Endothelial cell of umbilical vein (primary cell): ENCODE measurements at regions not wholly inside any gene's neighbourhood (a gene's known extent, or its start where the extent isn't known, plus 50 kb on each side); places are given as distances from the start of the nearest gene placed in this dataset.

Experiments used
- BruUV-seq: library from RNA; stranded (reverse); fragments of 400-500 nt; replicated peaks from 2 replicates; lab custom pipeline; 2021; lab: Mats Ljungman, UMichigan
- CTCF ChIA-PET: fragments of 300-600, 350-600 bp; sonication (Branson Sonifier 250); formaldehyde crosslinking; loops from one replicate; lab custom pipeline; 2021; ENCODE audit warnings: antibody characterized with exemption, inconsistent platforms; lab: Charles Lee
- POLR2A ChIA-PET: fragments of 300-600, 350-600 bp; sonication (Branson Sonifier 250); formaldehyde crosslinking; loops from one replicate; lab custom pipeline; 2021; ENCODE audit warnings: antibody characterized with exemption, inconsistent platforms; lab: Charles Lee
- DNase-seq: peaks from one replicate; pipeline ENCODE4 v3.0.0-alpha.2; 2011; ENCODE audit warnings: low read depth, low spot score
- FAIRE-seq: peaks from 2 replicates; lab custom pipeline; 2011; peaks lifted over from hg19 to GRCh38; lab: Jason Lieb, UNC
- H2AFZ ChIP-seq: 2 replicates; pipeline ENCODE4 v1.6.0; 2012; ENCODE audit warnings: low read depth, low read length, control low read depth, inconsistent platforms
- H3K27ac ChIP-seq: 2 replicates; pipeline ENCODE4 v1.5.1; 2011; ENCODE audit warnings: low read depth, mild to moderate bottlenecking, control low read depth, low read length, moderate library complexity; ENCODE audit not compliant: insufficient read depth
- H3K27me3 ChIP-seq, 2 experiments: 2 replicates each; pipeline versions ENCODE4 v1.6.0 to v1.6.1; 2011; ENCODE audit warnings: low read length in 2 of 2, mixed read lengths in 1 of 2; ENCODE audit not compliant: control insufficient read depth in 2 of 2, insufficient read depth in 2 of 2
- H3K36me3 ChIP-seq, 2 experiments: 2 replicates in 1 of 2; 3 replicates in 1 of 2; pipeline ENCODE4 v1.5.1; 2011; ENCODE audit warnings: low read length in 2 of 2, mild to moderate bottlenecking in 1 of 2, moderate library complexity in 1 of 2; ENCODE audit not compliant: control insufficient read depth in 2 of 2, insufficient read depth in 2 of 2; ENCODE audit errors: extremely low read depth in 1 of 2
- H3K4me1 ChIP-seq: 3 replicates; pipeline ENCODE4 v1.5.1; 2011; ENCODE audit warnings: mild to moderate bottlenecking, low read length; ENCODE audit not compliant: control insufficient read depth, insufficient read depth; ENCODE audit errors: extremely low read depth
- H3K4me2 ChIP-seq: 2 replicates; pipeline ENCODE4 v1.6.1; 2011; ENCODE audit warnings: low read length, control low read depth, mixed read lengths; ENCODE audit not compliant: insufficient read depth
- H3K4me3 ChIP-seq, 3 experiments: fragments of 200-600 bp in 1 of 3; sonication (generic), shearing (Covaris generic) in 1 of 3; replicated peaks in 1 of 3; 2 replicates each; pipeline ENCODE4 v1.5.1; 2011 to 2016; ENCODE audit warnings: control low read depth in 3 of 3, low read length in 3 of 3, mild to moderate bottlenecking in 2 of 3, inconsistent platforms in 1 of 3, low read depth in 1 of 3, moderate library complexity in 1 of 3; ENCODE audit not compliant: insufficient read depth in 1 of 3
- H3K79me2 ChIP-seq: 2 replicates; pipeline ENCODE4 v1.6.0; 2012; ENCODE audit warnings: low read length, inconsistent platforms; ENCODE audit not compliant: control insufficient read depth, insufficient read depth
- H3K9ac ChIP-seq: replicated peaks from 2 replicates; pipeline ENCODE3; 2011; ENCODE audit warnings: low read length, control low read depth; ENCODE audit not compliant: insufficient read depth; ENCODE audit errors: extremely low read depth
- H3K9me1 ChIP-seq: replicated peaks from 3 replicates; pipeline ENCODE4 v1.6.0; 2011; ENCODE audit warnings: mild to moderate bottlenecking, low read length; ENCODE audit not compliant: control insufficient read depth, insufficient read depth; ENCODE audit errors: extremely low read depth
- H3K9me3 ChIP-seq: replicated peaks from 2 replicates; pipeline ENCODE4 v1.5.1; 2012; ENCODE audit warnings: low read length, inconsistent platforms; ENCODE audit not compliant: control insufficient read depth, insufficient read depth
- H4K20me1 ChIP-seq: replicated peaks from 2 replicates; pipeline ENCODE3; 2011; ENCODE audit warnings: mild to moderate bottlenecking, low read length; ENCODE audit not compliant: control insufficient read depth, insufficient read depth; ENCODE audit errors: extremely low read depth
- CTCF ChIP-seq, 2 donors: IDR thresholded peaks; 1 replicate in 1 of 2; 2 replicates in 1 of 2; pipeline ENCODE4 v1.5.1; 2011; ENCODE audit warnings: low read length in 2 of 2, mild to moderate bottlenecking in 2 of 2, moderate library complexity in 2 of 2, control low read depth in 1 of 2, inconsistent platforms in 1 of 2, low read depth in 1 of 2; ENCODE audit not compliant: insufficient read depth in 1 of 2; ENCODE audit errors: extremely low read depth in 1 of 2
- EZH2 ChIP-seq: IDR thresholded peaks from 2 replicates; pipeline ENCODE4 v1.6.1; 2012; ENCODE audit warnings: borderline replicate concordance, low read depth, mild to moderate bottlenecking, moderate library complexity, low read length, inconsistent platforms; ENCODE audit not compliant: severe bottlenecking
- FOS ChIP-seq: IDR thresholded peaks from 2 replicates; pipeline ENCODE4 v1.6.1; 2011; ENCODE audit warnings: mild to moderate bottlenecking, low read length, moderate library complexity, borderline replicate concordance; ENCODE audit not compliant: insufficient read depth
- GATA2 ChIP-seq: IDR thresholded peaks from 2 replicates; pipeline ENCODE4 v1.7.0; 2011; ENCODE audit warnings: low read depth, mild to moderate bottlenecking, moderate library complexity, mixed read lengths, low read length; ENCODE audit not compliant: insufficient read length, insufficient read depth
- JUN ChIP-seq: IDR thresholded peaks from 2 replicates; pipeline ENCODE4 v1.6.1; 2011; ENCODE audit warnings: borderline replicate concordance, low read depth; ENCODE audit not compliant: insufficient read length, insufficient read depth
- MAX ChIP-seq: IDR thresholded peaks from 2 replicates; pipeline ENCODE4 v1.6.1; 2011; ENCODE audit not compliant: insufficient read depth, insufficient read length
- MYC ChIP-seq: IDR thresholded peaks from one replicate; pipeline ENCODE4 v1.6.1; 2011; ENCODE audit warnings: mild to moderate bottlenecking, low read depth, low read length
- POLR2A ChIP-seq: IDR thresholded peaks from 2 replicates; pipeline ENCODE4 v1.6.1; 2012; ENCODE audit warnings: low read depth, mild to moderate bottlenecking, control low read depth, low read length
- POLR2AphosphoS5 ChIP-seq: IDR thresholded peaks from 2 replicates; pipeline ENCODE4 v1.6.1; 2012; ENCODE audit warnings: low read depth, mild to moderate bottlenecking, control low read depth, low read length, moderate library complexity; ENCODE audit not compliant: insufficient read depth
- dilution Hi-C: fragments of 300-500 bp; cut with MboI; formaldehyde crosslinking; loops from one replicate; pipeline ENCODE4 v1.15.0; 2019; ENCODE audit warnings: low sequenced_read_pairs; ENCODE audit not compliant: extremely low pct_ligation_motif_present
- intact Hi-C: fragments of 100-400 bp; cut with micrococcal nuclease; formaldehyde crosslinking; loops from one replicate; pipeline ENCODE4 v1.10.0; 2022

- TF ChIP-seq MAX = no peak
- TF ChIP-seq POLR2AphosphoS5 = no peak
- no peak for TF ChIP-seq GATA2
- no peak for TF ChIP-seq CTCF (IDR thresholded peaks at IDR 0.05; ENCODE audit: extremely low read depth in 1 of 2, insufficient read depth in 1 of 2, low read depth in 1 of 2, low read length in 2 of 2)
- Histone ChIP-seq H3K36me3 (no peaks in the 10 kb centered on the region), H3K79me2 (no peaks in the 10 kb centered on the region), H3K4me3 (no peak overlapping the region), H3K27ac (no peak overlapping the region), H3K4me1 (no peaks in the 10 kb centered on the region), H3K4me2 (no peak overlapping the region), H2AFZ (no peak overlapping the region), H3K9ac (no peak overlapping the region), H4K20me1 (no peaks in the 10 kb centered on the region), H3K9me1 (no peaks in the 10 kb centered on the region), H3K9me3 (peaks cover 6% of the 10 kb centered on the region), H3K27me3 (no peaks in the 10 kb centered on the region)
- BruUV-seq = no TSS peak
- POLR2A ChIA-PET = no interaction called here
- intact Hi-C loops = no loop called here
- FAIRE-seq (no peak), DNase-seq (no peak)
- CTCF ChIA-PET = no interaction called here
- dilution Hi-C loops = no loop called here
Observed at GRCh38 chr9:24359046-24359445, 186.7 kb downstream of the IZUMO3 start.

GRCh38 chr9:24351973-24352372, 193.7 kb downstream of the IZUMO3 start:
- dilution Hi-C loops (no loop called here), intact Hi-C loops (no loop called here)
- Histone ChIP-seq H2AFZ (no peak overlapping the region), H3K9me3 (no peaks in the 10 kb centered on the region), H3K27me3 (no peaks in the 10 kb centered on the region), H3K4me1 (no peaks in the 10 kb centered on the region), H3K4me3 (no peak overlapping the region), H4K20me1 (no peaks in the 10 kb centered on the region), H3K79me2 (no peaks in the 10 kb centered on the region), H3K9ac (no peak overlapping the region), H3K9me1 (no peaks in the 10 kb centered on the region), H3K36me3 (no peaks in the 10 kb centered on the region), H3K4me2 (no peak overlapping the region), H3K27ac (no peak overlapping the region)
- FAIRE-seq = no peak
- no TSS peak for BruUV-seq
- ChIA-PET CTCF (no interaction called here), POLR2A (no interaction called here)
- DNase-seq = no peak
- TF ChIP-seq JUN = no peak
- TF ChIP-seq MYC = no peak
- no peak for TF ChIP-seq EZH2
- no peak for TF ChIP-seq FOS
- TF ChIP-seq POLR2AphosphoS5 = no peak
- no peak for TF ChIP-seq POLR2A
- TF ChIP-seq GATA2 = no peak
- no peak for TF ChIP-seq CTCF (IDR thresholded peaks at IDR 0.05; ENCODE audit: extremely low read depth in 1 of 2, insufficient read depth in 1 of 2, low read depth in 1 of 2, low read length in 2 of 2)
- no peak for TF ChIP-seq MAX
